ENCODE measurements at regions not wholly inside any gene's neighbourhood (a gene's known extent, or its start where the extent isn't known, plus 50 kb on each side); places are given as distances from the start of the nearest gene placed in this dataset.

DNA sequence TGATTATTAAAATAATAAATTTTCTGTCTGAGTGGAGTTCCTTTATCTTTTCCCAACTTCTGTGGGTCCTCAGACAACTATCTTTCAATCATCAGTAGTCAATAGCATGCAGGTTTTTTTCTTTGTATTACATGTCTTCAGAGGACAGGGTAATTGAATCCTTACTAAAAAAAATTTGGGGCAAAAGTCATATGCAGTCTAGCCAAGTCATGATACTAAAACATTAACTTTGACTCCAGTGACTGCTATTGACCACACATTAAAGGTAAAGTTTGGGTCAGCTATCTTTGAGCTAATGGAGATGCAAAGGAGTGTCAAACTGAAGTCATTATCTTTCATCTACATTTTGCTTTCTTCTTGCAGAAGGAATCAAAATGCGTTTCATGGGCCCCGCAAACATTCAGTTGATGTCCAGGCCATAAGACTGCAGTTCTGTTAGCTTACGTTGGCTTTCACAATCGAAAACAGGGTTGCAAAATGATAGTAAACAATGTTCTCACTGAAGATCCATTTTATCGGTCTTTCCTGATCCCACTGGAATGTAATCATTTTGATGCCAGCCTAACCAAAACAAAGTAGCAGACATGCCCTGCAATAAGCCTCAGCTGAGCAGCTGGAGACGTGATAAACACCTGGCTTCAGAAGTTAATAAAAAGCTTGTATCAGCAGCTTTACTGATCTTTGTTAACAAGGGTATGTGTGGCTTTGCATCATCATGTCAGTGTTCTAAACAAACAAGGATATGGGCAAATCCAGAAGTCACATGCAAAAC, 186.1 kb upstream of the PRLR start:
- H3K4me3 ChIP-seq (ENCODE audit: low read depth, low read length), result no peak overlapping the region
- TF ChIP-seq, protein P1, sequence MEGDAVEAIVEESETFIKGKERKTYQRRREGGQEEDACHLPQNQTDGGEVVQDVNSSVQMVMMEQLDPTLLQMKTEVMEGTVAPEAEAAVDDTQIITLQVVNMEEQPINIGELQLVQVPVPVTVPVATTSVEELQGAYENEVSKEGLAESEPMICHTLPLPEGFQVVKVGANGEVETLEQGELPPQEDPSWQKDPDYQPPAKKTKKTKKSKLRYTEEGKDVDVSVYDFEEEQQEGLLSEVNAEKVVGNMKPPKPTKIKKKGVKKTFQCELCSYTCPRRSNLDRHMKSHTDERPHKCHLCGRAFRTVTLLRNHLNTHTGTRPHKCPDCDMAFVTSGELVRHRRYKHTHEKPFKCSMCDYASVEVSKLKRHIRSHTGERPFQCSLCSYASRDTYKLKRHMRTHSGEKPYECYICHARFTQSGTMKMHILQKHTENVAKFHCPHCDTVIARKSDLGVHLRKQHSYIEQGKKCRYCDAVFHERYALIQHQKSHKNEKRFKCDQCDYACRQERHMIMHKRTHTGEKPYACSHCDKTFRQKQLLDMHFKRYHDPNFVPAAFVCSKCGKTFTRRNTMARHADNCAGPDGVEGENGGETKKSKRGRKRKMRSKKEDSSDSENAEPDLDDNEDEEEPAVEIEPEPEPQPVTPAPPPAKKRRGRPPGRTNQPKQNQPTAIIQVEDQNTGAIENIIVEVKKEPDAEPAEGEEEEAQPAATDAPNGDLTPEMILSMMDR (IDR thresholded peaks at IDR 0.05; ENCODE audit: low read depth, low read length, missing control alignments), result no peak
- no peak for DNase-seq (ENCODE audit: low read depth)

DNA sequence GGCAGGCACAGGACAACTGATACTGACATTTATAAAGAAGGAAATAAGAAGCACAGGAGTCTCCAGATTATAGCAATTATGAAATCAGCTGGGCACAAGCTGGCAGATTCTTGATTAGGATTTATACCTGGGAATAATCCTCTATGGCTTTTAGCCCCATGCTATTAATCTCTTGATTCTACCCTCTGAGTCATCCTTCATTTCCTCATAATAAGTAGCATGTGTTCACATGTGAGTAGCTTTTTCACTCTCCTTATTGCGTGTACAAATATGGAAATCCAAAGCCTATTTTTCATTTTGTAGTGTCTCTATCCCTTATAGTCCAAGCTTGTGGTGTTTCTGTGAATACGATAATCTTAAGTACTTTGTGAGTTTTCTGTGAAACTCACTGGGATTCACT, 185.0 kb upstream of the PRLR start:
- no peak overlapping the region for H3K4me3 ChIP-seq (ENCODE audit: low read depth, low read length)
- no peak for DNase-seq (ENCODE audit: low read depth)
- TF ChIP-seq, protein P1 (IDR thresholded peaks at IDR 0.05; ENCODE audit: low read depth, low read length, missing control alignments), result no peak

DNA sequence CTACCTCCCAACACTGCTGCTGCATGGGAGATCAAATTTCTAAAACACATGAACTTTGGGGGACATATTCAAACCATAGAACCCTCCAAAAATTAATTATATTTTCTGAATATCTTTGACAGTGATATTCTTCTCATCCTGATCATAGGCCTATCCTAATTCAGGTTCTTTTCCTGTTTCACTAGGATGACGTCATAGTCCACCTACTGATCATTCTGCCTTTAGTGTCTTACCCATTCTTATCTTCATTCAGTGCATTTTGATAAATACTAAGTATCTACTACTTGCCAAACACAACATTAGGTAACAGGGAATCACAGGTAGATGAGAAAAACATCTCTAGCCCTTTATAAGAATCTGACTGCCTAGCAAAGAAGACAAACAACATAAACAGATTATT, 179.1 kb upstream of the PRLR start:
- TF ChIP-seq, protein P1 (IDR thresholded peaks at IDR 0.05; ENCODE audit: low read depth, low read length, missing control alignments), result no peak
- H3K4me3 ChIP-seq (ENCODE audit: low read depth, low read length), result no peak overlapping the region
- DNase-seq (ENCODE audit: low read depth), result no peak

DNA sequence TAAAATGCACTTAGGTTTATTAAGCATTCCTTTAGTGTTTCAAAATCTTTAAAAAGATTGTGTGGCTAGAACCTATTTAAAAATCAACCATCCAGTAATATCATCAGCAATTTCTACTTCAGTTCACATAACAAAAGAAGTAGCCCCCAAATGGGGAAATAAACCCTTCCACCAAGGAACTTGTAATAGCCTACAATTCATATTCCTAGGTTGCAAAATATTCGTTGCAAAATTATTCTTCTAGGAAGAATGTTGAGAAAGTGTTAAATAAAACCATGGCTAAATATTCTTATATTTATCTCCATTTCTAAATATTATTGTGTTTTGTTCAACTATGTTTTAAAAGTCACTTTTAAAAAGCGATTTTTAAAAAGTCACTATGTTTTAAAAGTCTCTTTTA, 177.9 kb upstream of the PRLR start:
- no peak for DNase-seq (ENCODE audit: low read depth)
- no peak overlapping the region for H3K4me3 ChIP-seq (ENCODE audit: low read depth, low read length)
- TF ChIP-seq, protein P1 (IDR thresholded peaks at IDR 0.05; ENCODE audit: low read depth, low read length, missing control alignments), result no peak

DNA sequence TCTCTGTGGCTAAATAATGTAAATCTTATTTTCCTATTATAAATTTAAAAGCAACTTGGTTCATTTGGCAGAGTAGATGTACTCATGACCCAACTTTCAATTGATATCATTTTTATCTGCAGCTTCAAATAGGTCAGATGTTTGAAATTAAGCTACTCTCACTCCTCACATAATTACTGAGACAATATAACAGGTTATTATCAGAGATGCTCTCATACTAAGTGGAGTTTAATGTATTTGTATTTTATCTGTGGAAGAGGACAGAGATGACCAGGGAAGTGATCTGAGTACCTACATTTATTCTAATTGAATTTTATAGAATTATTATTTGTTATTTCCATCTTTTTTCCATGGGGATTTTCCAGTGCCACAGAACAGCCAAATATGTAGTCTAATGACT, 177.4 kb upstream of the PRLR start:
- TF ChIP-seq, protein P1 (IDR thresholded peaks at IDR 0.05; ENCODE audit: low read depth, low read length, missing control alignments), result no peak
- no peak overlapping the region for H3K4me3 ChIP-seq (ENCODE audit: low read depth, low read length)
- DNase-seq (ENCODE audit: low read depth), result no peak

DNA sequence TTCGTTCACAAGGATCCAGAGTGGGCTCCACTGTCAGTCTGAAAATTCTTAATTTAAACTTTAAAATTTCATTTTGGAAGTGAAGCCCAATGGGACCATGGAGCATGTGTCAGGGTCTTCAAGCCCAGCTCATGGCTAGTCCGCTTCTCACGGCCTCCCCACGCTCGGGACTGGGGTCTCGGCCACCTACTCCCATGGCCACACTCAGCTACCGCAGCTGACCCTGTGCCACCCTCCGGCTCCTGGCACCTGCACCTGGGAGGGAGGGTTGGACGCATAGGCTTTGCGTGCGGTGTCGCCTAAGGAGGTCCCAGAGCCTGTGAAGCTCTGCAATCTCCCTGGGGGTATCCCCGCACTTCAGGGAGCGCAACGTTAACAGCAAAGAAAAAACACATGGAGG, 175.7 kb upstream of the PRLR start:
- TF ChIP-seq, protein P1 (IDR thresholded peaks at IDR 0.05; ENCODE audit: low read depth, low read length, missing control alignments), result no peak
- no peak overlapping the region for H3K4me3 ChIP-seq (ENCODE audit: low read depth, low read length)
- DNase-seq (ENCODE audit: low read depth), result no peak

DNA sequence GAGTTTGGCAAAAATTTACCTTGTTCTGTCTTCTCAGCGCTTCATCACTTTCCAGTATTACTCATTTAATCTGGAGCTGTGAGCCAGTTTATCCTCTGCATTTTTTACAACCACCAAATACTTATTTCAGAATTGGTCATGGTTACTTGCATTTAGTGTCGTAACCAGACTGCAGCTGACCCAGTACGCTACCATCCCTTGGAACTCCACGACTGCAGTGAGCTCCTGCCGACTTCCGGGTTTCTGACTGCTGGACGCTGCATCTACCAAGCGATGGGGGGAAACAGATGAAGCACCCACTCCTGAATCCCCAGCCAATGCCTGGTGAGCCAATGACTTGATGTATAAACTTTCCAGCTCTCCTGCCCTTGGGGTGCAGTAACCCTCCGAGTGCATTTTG, 174.4 kb upstream of the PRLR start:
- H3K4me3 ChIP-seq (ENCODE audit: low read depth, low read length), result no peak overlapping the region
- DNase-seq (ENCODE audit: low read depth), result no peak
- TF ChIP-seq, protein P1 (IDR thresholded peaks at IDR 0.05; ENCODE audit: low read depth, low read length, missing control alignments), result no peak

Measured in GM12864 (cell line).